Esophagus squamous epithelium (tissue), 4 donors: ENCODE measurements at regions not wholly inside any gene's neighbourhood (a gene's known extent, or its start where the extent isn't known, plus 50 kb on each side); places are given as distances from the start of the nearest gene placed in this dataset.

ENCODE experiments used
- POLR2A ChIP-seq, 4 donors: fragments of 450-650 bp; IDR thresholded peaks; one replicate each; pipeline ENCODE4 v1.6.1; 2017; ENCODE audit warnings: antibody characterized with exemption in 4 of 4, mild to moderate bottlenecking in 4 of 4, moderate library complexity in 3 of 4
- TF ChIP-seq, protein P1 (sequence below), 6 experiments: fragments of 450-650 bp in 4 of 6; fragments of 200-600 bp in 2 of 6; sonication (generic) in 2 of 6; IDR thresholded peaks; one replicate each; pipeline ENCODE4 v1.5.1; 2016 to 2019; ENCODE audit warnings: antibody characterized with exemption in 6 of 6, mild to moderate bottlenecking in 4 of 6, moderate library complexity in 4 of 6

DNA sequence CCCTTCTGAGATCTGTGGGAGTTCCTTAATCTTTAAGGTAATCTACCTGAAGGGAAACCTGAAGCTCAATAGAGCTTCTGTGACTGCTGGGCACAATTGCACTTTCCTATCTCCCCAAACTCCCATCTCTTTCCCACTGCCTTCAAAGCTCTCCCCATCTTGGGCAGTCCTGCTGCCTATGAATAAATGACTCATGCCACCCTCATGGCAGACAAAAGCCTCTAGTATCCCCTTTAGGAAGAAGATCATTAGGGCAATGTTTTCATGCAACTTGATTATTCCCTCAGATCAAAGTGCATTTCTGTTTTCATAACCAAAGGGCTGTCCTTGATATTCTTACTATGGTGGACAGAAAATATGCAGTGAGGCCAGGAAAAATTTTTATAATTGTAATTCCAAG is 704.9 kb upstream of the LRRN3 start:
- TF ChIP-seq, protein P1, sequence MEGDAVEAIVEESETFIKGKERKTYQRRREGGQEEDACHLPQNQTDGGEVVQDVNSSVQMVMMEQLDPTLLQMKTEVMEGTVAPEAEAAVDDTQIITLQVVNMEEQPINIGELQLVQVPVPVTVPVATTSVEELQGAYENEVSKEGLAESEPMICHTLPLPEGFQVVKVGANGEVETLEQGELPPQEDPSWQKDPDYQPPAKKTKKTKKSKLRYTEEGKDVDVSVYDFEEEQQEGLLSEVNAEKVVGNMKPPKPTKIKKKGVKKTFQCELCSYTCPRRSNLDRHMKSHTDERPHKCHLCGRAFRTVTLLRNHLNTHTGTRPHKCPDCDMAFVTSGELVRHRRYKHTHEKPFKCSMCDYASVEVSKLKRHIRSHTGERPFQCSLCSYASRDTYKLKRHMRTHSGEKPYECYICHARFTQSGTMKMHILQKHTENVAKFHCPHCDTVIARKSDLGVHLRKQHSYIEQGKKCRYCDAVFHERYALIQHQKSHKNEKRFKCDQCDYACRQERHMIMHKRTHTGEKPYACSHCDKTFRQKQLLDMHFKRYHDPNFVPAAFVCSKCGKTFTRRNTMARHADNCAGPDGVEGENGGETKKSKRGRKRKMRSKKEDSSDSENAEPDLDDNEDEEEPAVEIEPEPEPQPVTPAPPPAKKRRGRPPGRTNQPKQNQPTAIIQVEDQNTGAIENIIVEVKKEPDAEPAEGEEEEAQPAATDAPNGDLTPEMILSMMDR (IDR thresholded peaks at IDR 0.05) = no peak
- TF ChIP-seq POLR2A (IDR thresholded peaks at IDR 0.05) = no peak
